HUES6 (cell line): ENCODE measurements at regions not wholly inside any gene's neighbourhood (a gene's known extent, or its start where the extent isn't known, plus 50 kb on each side); places are given as distances from the start of the nearest gene placed in this dataset.

ENCODE experiments used
- H3K27ac ChIP-seq: 2 replicates; pipeline ENCODE4 v1.7.0; 2013; ENCODE audit warnings: low read depth, mild to moderate bottlenecking, low read length, inconsistent platforms
- H3K27me3 ChIP-seq: 2 replicates; pipeline ENCODE4 v1.6.1; 2013; ENCODE audit warnings: low read length; ENCODE audit not compliant: control insufficient read depth, insufficient read depth
- H3K36me3 ChIP-seq: 2 replicates; pipeline ENCODE4 v1.6.1; 2013; ENCODE audit warnings: low read length; ENCODE audit not compliant: control insufficient read depth, insufficient read depth
- H3K4me1 ChIP-seq: 2 replicates; pipeline ENCODE4 v1.6.1; 2013; ENCODE audit warnings: low read length; ENCODE audit not compliant: control insufficient read depth, insufficient read depth
- H3K4me3 ChIP-seq: 2 replicates; pipeline ENCODE4 v1.5.1; 2013; ENCODE audit warnings: low read depth, low read length
- H3K9ac ChIP-seq: one replicate; pipeline ENCODE4 v1.6.1; 2013; ENCODE audit warnings: mild to moderate bottlenecking, low read length
- H3K9me3 ChIP-seq: 2 replicates; pipeline ENCODE4 v1.6.1; 2013; ENCODE audit warnings: low read depth, low read length; ENCODE audit not compliant: control insufficient read depth, insufficient read depth

DNA sequence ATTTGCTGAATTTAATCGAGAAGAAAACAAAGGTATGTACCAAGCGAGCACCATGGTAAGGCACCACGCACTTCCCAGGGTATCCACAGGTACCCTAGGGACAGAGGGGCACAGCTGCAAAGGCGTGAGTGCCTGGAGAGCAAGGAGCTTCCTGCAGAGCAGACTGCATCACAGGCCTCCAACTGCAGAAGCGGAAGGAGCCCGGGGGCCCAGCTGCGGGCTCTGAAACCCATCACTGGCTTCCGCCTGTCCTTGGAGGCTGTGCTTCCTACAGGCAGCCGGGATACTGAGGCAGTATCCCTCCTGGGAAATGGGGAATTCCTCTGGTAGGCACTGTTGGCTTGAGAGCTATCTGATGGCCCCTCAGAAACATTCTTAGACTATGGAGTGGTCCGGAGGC is 217.4 kb upstream of the GMDS start:
- Histone ChIP-seq H3K27me3 (peaks cover 14% of the 10 kb centered on the region), H3K27ac (no peak overlapping the region), H3K4me1 (peaks cover 15% of the 10 kb centered on the region), H3K4me3 (no peak overlapping the region), H3K36me3 (no peaks in the 10 kb centered on the region), H3K9me3 (no peaks in the 10 kb centered on the region), H3K9ac (no peak overlapping the region)

DNA sequence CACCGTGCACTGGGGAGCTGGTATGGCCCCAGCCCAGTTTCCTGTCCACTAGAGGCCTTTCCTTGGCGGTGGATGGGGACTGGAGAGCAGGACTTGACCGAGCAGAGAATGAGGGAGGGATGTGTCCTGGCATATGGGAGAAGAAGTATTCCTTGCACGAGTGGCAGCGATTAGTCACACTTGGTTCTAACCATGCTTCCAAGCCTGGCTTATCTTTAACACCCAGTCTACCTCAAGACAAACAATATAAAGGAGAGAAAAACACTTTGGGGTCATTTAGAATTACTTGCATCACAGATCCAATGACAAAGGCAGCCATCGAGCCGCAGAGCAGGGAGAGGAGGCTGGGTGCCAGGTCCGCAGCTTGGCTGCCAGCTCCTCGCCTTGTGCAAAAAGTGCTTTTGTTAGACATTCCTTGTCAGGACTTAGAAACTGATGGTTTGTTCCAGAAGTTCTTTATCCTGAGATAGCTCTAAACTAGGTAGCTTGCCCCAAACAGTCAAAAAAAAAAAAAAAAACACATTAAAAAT is 214.9 kb upstream of the GMDS start:
- no peaks in the 10 kb centered on the region for H3K9me3 ChIP-seq
- H3K27ac ChIP-seq = no peak overlapping the region
- H3K4me3 ChIP-seq = no peak overlapping the region
- H3K4me1 ChIP-seq = no peaks in the 10 kb centered on the region
- no peaks in the 10 kb centered on the region for H3K36me3 ChIP-seq
- H3K9ac ChIP-seq = no peak overlapping the region
- H3K27me3 ChIP-seq = no peaks in the 10 kb centered on the region

DNA sequence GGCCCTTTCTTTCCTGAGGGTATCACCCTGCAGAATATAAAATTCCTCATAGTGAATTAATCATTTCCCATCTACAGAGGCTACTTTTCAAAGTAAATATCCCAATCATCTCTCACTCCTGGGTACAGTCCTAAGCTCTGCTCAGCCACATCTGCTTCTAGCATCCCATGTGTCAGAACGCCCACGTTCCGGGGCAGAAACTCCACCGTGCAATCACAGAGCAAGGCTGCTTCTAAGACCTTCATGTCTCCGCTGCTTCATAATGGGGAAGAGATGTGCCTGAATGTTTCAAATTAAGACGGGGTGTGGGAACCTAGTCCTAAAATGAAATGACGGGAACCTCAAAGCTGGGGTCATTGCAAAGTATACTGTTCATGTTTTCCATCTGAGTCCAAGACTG is 208.8 kb upstream of the GMDS start:
- H3K9ac ChIP-seq = no peak overlapping the region
- peaks cover 21% of the 10 kb centered on the region for H3K27me3 ChIP-seq
- 0 out of 2 replicates have a peak, but pooled peaks cover under 1% of the 10 kb centered on the region for H3K4me1 ChIP-seq
- H3K27ac ChIP-seq = no peak overlapping the region
- no peak overlapping the region for H3K4me3 ChIP-seq
- H3K36me3 ChIP-seq = no peaks in the 10 kb centered on the region
- no peaks in the 10 kb centered on the region for H3K9me3 ChIP-seq

DNA sequence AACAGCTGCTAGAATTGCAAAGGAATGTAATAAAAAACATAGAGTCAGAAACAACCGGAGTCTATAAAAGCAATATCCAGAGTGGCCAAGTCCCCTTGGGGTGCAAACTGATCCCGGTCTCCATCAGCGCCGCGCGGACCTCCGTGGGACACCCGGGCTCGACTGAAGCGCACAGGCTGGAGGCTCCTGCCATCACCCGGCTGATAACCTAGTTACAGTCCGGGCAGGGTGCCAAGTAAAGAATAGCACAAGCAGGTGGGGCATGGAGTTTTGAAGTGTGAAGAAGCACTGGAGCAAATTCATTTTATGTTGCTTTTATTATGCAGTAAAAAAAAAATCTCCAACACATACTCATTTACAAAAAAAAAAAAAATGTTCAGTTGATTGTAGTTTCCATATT is 205.1 kb upstream of the GMDS start:
- Histone ChIP-seq H3K9ac (no peak overlapping the region), H3K4me1 (0 out of 2 replicates have a peak, but pooled peaks cover 4% of the 10 kb centered on the region), H3K36me3 (no peaks in the 10 kb centered on the region), H3K4me3 (no peak overlapping the region), H3K27ac (no peak overlapping the region), H3K9me3 (no peaks in the 10 kb centered on the region), H3K27me3 (peaks cover 24% of the 10 kb centered on the region)

DNA sequence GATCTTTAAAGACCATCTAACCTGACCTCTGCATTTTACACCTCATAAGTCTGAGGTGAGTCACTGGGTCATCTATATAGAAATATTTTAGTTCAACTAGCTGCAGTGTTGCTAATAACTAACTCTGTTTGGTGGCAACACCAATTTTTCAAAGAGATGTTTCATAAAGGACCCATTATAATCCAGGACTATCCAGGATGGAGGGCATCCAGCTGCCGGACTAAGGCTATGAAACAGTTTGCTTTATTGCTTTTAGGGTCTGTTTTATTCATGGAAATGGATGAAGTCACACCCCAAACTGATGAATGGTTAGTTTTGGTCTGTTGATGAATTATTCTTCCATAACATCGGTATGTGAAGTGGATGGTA is 204.2 kb upstream of the GMDS start:
- Histone ChIP-seq H3K36me3 (no peaks in the 10 kb centered on the region), H3K9ac (no peak overlapping the region), H3K4me1 (0 out of 2 replicates have a peak, but pooled peaks cover 4% of the 10 kb centered on the region), H3K27me3 (peaks cover 24% of the 10 kb centered on the region), H3K27ac (no peak overlapping the region), H3K4me3 (peak overlapping the region; percentile 59; the same call in 1 of the 2 replicates), H3K9me3 (no peaks in the 10 kb centered on the region)

DNA sequence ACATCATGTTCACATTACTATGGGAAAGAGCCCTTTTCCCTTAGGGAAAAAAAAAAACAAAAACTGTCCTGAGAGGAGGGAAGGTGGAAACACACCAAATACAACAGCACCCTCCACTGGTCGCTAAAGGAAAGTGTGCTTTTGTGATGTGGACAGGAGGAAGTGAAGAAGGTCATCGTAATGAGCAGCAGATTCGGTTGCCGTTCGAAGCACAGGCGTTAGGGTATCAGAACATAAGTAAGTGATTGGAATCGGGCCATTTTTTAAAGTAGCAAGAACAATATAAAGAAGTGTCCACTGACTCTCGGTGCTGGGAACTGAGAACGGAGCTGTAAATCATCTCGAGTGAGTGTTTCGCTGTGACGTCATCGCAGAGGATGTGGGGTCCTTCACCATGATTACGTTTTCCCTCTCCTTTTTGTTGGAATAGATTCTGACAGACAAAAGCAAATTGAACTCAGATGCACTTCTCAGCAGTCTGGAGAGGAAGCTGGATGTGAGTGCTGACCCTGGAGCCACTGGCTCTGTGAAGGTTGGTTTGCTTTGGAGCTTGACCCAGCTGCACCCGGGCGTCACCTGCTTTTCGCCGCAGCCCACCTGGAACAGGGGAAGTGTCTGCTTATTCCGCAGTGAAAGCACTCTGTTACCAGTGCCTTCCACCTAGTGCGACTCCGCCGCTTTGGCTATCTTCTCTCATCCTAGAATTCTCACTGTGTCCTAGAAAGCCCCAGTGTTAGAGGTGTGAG is 203.6 kb upstream of the GMDS start:
- no peak overlapping the region for H3K9ac ChIP-seq
- no peaks in the 10 kb centered on the region for H3K36me3 ChIP-seq
- 0 out of 2 replicates have a peak, but pooled peaks cover 4% of the 10 kb centered on the region for H3K4me1 ChIP-seq
- H3K27me3 ChIP-seq = peaks cover 24% of the 10 kb centered on the region
- H3K27ac ChIP-seq = no peak overlapping the region
- peak overlapping the region; percentile 59 for H3K4me3 ChIP-seq
- no peaks in the 10 kb centered on the region for H3K9me3 ChIP-seq

DNA sequence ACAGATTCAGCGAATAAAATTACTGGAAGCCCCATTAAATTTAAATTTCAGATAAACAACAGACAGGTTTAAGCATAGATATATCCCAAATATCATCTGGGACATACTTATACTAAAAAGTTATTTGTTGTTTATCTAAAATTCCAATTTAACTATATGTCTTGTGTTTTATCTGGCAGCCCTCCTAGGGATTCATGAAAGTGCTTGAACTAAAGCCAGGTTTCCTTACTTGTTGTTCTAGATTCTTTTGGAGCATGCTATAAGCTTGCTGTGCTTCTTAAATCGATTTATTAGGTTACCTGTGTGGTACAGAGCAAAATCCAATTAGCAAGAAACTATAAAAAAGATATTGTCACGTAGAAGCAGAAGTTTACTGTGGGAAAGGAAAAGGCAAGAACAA is 202.5 kb upstream of the GMDS start:
- no peak overlapping the region for H3K9ac ChIP-seq
- no peak overlapping the region for H3K4me3 ChIP-seq
- H3K4me1 ChIP-seq = 0 out of 2 replicates have a peak, but pooled peaks cover 4% of the 10 kb centered on the region
- H3K9me3 ChIP-seq = no peaks in the 10 kb centered on the region
- no peaks in the 10 kb centered on the region for H3K36me3 ChIP-seq
- H3K27ac ChIP-seq = no peak overlapping the region
- H3K27me3 ChIP-seq = peaks cover 24% of the 10 kb centered on the region

DNA sequence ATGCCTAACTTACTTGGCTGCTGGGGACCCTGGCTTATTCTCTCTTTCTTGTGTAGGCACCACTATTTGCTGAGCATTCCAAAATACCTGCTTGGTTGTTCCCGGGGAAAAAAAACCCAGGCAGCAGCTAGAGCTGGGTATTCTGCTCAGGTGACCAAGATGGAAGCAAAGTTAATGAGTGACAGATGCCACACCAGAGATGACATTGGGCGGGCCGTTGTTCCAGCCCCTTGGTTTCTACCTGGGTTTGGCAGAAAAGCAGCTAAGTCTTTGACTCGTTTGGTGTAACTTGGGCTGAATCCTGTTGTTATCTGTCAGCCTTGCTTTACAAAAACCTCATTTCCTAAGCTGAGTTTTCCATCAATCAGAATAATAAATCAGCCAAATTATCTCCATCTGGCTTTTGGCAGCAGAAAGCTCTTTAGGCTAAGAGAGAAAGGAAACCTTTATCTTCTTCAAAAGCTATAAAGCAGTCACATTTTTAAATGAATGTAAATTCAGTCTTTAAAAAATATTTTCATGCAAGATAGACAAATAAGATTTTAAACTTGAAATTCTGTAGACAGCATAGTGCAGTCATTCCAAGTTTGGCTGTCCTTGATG is 202.0 kb upstream of the GMDS start:
- Histone ChIP-seq H3K27me3 (peaks cover 24% of the 10 kb centered on the region), H3K9me3 (no peaks in the 10 kb centered on the region), H3K36me3 (no peaks in the 10 kb centered on the region), H3K27ac (no peak overlapping the region), H3K9ac (no peak overlapping the region), H3K4me3 (no peak overlapping the region), H3K4me1 (0 out of 2 replicates have a peak, but pooled peaks cover 4% of the 10 kb centered on the region)

DNA sequence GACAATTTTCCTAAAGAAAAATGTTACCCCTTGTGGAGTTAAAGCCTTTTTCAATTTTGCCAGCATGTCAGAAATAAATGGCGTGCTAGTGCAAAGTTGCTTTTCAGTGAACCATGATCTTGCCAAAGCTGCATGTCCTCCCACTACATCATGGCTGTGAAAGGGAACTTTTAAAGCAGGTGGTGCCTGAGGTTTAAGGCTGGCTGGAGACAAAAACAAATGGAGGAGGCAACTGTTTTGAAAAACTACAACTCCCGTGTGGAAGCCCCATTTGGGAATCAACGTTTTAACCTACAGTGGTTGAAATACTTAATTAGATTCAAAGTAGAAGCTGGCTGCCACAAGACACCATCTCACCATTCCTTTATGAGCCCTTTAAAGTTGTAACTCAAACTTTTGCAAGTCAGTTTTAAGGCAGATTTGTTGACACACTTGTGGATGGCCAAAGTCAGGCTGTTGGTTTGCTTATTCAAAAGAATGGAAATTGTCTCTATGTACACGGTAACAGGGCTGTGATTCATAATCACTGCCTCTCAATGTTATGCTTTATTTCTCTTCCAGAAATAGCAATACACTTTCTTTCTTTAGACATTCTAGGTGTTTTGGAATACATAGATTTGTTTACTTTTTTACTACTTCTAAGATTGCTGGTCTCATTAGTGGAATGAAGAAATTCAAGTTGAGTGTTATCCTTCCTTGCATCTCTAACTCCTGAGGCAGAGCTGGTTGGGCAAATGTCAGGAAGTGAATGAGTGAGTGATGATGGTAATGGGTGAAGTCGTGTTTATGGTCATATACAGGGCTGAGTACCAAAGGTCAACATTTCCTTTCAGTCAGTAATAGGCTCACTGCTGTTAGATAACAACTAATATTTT is 196.4 kb upstream of the GMDS start:
- no peaks in the 10 kb centered on the region for H3K4me1 ChIP-seq
- no peaks in the 10 kb centered on the region for H3K27me3 ChIP-seq
- no peaks in the 10 kb centered on the region for H3K36me3 ChIP-seq
- no peak overlapping the region for H3K9ac ChIP-seq
- H3K27ac ChIP-seq = no peak overlapping the region
- H3K9me3 ChIP-seq = no peaks in the 10 kb centered on the region
- H3K4me3 ChIP-seq = no peak overlapping the region

DNA sequence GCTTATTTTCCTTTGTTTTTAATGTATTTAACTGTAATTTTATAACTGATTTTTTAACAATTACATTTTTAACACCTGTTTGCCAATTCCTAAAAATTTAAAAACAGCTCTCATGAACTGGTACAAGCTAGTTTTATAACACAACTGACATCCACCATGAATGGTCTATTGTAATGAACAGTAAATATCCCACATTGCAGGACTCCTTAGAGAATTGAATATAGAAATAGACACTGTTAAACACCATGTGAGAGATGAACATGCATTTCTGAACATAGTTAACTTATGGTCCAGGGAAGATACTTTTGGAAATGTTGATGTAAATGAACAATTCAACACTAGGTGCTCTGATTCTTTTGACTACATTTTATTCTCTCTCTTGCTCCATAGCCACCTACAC is 195.1 kb upstream of the GMDS start:
- Histone ChIP-seq H3K4me3 (no peak overlapping the region), H3K4me1 (no peaks in the 10 kb centered on the region), H3K27ac (no peak overlapping the region), H3K27me3 (no peaks in the 10 kb centered on the region), H3K9me3 (no peaks in the 10 kb centered on the region), H3K9ac (no peak overlapping the region), H3K36me3 (no peaks in the 10 kb centered on the region)
